ENCODE measurements at regions not wholly inside any gene's neighbourhood (a gene's known extent, or its start where the extent isn't known, plus 50 kb on each side); places are given as distances from the start of the nearest gene placed in this dataset.

DNA sequence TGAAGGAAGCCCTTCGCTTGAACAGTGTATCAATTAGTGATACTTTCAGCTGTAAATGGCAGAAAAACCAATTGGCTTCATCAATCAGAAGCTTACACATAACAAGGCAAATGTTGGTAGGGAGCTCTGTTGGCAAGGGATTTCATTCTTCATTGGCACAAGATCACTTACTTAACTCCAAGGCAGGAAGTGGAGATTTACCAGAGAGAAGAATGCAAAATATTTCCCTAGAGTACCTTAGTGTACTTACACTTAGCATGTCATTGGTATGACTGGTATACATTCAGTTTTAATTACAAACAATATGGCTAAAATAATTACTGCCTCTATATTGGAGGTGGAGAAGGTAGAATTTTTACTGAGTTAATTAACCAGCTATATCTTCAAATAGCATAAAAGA, 545.0 kb downstream of the GABRG1 start:
- TF ChIP-seq CTCF (IDR thresholded peaks at IDR 0.05; ENCODE audit: poor library complexity, severe bottlenecking), result no peak
- TF ChIP-seq MXI1 (conservative IDR thresholded peaks at IDR 0.05; ENCODE audit: poor library complexity, severe bottlenecking), result no peak
- TF ChIP-seq SMC3 (conservative IDR thresholded peaks at IDR 0.05; ENCODE audit: poor library complexity), result no peak
- TF ChIP-seq POLR2AphosphoS5 (IDR thresholded peaks at IDR 0.05), result no peak
- no peak for TF ChIP-seq TAF1 (IDR thresholded peaks at IDR 0.05; ENCODE audit: low read depth)
- no peak for TF ChIP-seq EP300 (conservative IDR thresholded peaks at IDR 0.05; ENCODE audit: poor library complexity, severe bottlenecking)
- TF ChIP-seq EZH2 (IDR thresholded peaks at IDR 0.05; ENCODE audit: borderline replicate concordance, insufficient read depth, low read length, poor library complexity, severe bottlenecking), result no peak
- TF ChIP-seq RAD21 (conservative IDR thresholded peaks at IDR 0.05), result no peak
- no peak for TF ChIP-seq REST (IDR thresholded peaks at IDR 0.05; ENCODE audit: borderline replicate concordance)
- no peaks in the 10 kb centered on the region for H3K79me2 ChIP-seq (replicated peaks; ENCODE audit: insufficient read depth, low read length)

DNA sequence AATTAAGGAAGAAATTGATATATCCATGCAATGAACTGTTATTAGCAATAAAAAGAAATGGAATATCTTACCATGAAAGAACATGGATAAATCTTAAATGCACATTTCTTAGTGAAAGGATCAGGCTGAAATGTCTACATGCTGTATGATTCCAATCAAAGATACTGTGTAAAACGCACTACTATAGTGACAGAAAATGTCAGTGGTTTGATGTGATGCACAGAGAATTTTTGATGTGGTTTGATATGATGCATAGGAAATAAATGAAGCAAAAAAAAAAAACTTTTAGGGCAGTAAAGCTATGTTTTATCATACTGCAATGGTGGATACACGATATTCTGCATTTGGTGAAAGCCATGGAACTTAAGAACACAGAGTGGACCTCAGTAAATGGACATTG, 547.6 kb downstream of the GABRG1 start:
- Histone ChIP-seq H3K4me3 (ENCODE audit: low read length) (no peak overlapping the region), H3K27ac (ENCODE audit: low read length) (no peak overlapping the region), H3K27me3 (ENCODE audit: insufficient read depth, low read depth, low read length) (no peaks in the 10 kb centered on the region), H2AFZ (ENCODE audit: low read depth, low read length) (no peak overlapping the region), H3K9me2 (ENCODE audit: insufficient read depth, low read length) (no peaks in the 10 kb centered on the region), H3K9ac (ENCODE audit: low read length) (no peak overlapping the region), H3K9me3 (ENCODE audit: low read length) (no peaks in the 10 kb centered on the region), H4K20me1 (ENCODE audit: insufficient read depth) (no peaks in the 10 kb centered on the region), H3K79me2 (replicated peaks; ENCODE audit: insufficient read depth, low read length) (no peaks in the 10 kb centered on the region), H3K36me3 (ENCODE audit: insufficient read depth, low read length) (no peaks in the 10 kb centered on the region), H3K4me2 (ENCODE audit: low read length) (no peak overlapping the region), H3F3A (ENCODE audit: insufficient read depth, low read length, poor library complexity, severe bottlenecking) (no peaks in the 10 kb centered on the region)
- TF ChIP-seq RAD21 (conservative IDR thresholded peaks at IDR 0.05) (no peak), POLR2AphosphoS5 (IDR thresholded peaks at IDR 0.05) (peak; percentile 72), MXI1 (conservative IDR thresholded peaks at IDR 0.05; ENCODE audit: poor library complexity, severe bottlenecking) (no peak), EP300 (conservative IDR thresholded peaks at IDR 0.05; ENCODE audit: poor library complexity, severe bottlenecking) (peak; percentile 88)

More for the DNA sequence above, 545.0 kb downstream of the GABRG1 start:
- Histone ChIP-seq H3F3A (ENCODE audit: insufficient read depth, low read length, poor library complexity, severe bottlenecking) (no peaks in the 10 kb centered on the region), H2AFZ (ENCODE audit: low read depth, low read length) (no peak overlapping the region), H3K4me3 (ENCODE audit: low read length) (no peak overlapping the region), H3K4me2 (ENCODE audit: low read length) (no peak overlapping the region), H3K9me3 (ENCODE audit: low read length) (no peaks in the 10 kb centered on the region), H3K27me3 (ENCODE audit: insufficient read depth, low read depth, low read length) (no peaks in the 10 kb centered on the region), H3K9me2 (ENCODE audit: insufficient read depth, low read length) (no peaks in the 10 kb centered on the region), H3K9ac (ENCODE audit: low read length) (no peak overlapping the region), H3K27ac (ENCODE audit: low read length) (no peak overlapping the region), H3K36me3 (ENCODE audit: insufficient read depth, low read length) (no peaks in the 10 kb centered on the region), H4K20me1 (ENCODE audit: insufficient read depth) (no peaks in the 10 kb centered on the region)

DNA sequence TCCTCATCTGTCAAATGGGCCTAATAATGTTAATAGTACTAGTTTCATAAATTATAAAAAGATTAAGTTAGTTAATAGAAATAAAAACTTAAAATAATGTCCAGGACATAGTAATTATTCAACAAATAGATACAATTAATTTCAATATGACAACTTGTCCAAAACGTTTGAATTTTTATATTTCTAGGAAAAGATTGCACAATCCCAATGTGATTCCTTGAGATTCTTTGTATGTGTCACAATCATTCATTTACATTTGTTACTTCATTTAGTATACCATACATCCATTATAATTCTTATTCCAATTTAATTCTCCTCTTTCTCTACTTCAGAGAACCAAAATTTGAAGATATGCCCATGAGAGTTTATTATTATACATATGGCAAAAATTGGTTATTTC, 554.2 kb downstream of the GABRG1 start:
- no peaks in the 10 kb centered on the region for H3K36me3 ChIP-seq (ENCODE audit: insufficient read depth, low read length)
- no peaks in the 10 kb centered on the region for H3K27me3 ChIP-seq (ENCODE audit: insufficient read depth, low read depth, low read length)
- no peak overlapping the region for H3K4me3 ChIP-seq (ENCODE audit: low read length)
- no peak overlapping the region for H2AFZ ChIP-seq (ENCODE audit: low read depth, low read length)
- no peaks in the 10 kb centered on the region for H3K9me2 ChIP-seq (ENCODE audit: insufficient read depth, low read length)
- H3K79me2 ChIP-seq (replicated peaks; ENCODE audit: insufficient read depth, low read length), result no peaks in the 10 kb centered on the region
- H3F3A ChIP-seq (ENCODE audit: insufficient read depth, low read length, poor library complexity, severe bottlenecking), result no peaks in the 10 kb centered on the region
- no peak overlapping the region for H3K9ac ChIP-seq (ENCODE audit: low read length)
- no peak overlapping the region for H3K27ac ChIP-seq (ENCODE audit: low read length)
- TF ChIP-seq TAF1 (IDR thresholded peaks at IDR 0.05; ENCODE audit: low read depth) (no peak), EZH2 (IDR thresholded peaks at IDR 0.05; ENCODE audit: borderline replicate concordance, insufficient read depth, low read length, poor library complexity, severe bottlenecking) (no peak), RAD21 (conservative IDR thresholded peaks at IDR 0.05) (no peak), CTCF (IDR thresholded peaks at IDR 0.05; ENCODE audit: poor library complexity, severe bottlenecking) (no peak), EP300 (conservative IDR thresholded peaks at IDR 0.05; ENCODE audit: poor library complexity, severe bottlenecking) (no peak), MXI1 (conservative IDR thresholded peaks at IDR 0.05; ENCODE audit: poor library complexity, severe bottlenecking) (no peak), POLR2AphosphoS5 (IDR thresholded peaks at IDR 0.05) (no peak), SMC3 (conservative IDR thresholded peaks at IDR 0.05; ENCODE audit: poor library complexity) (no peak), REST (IDR thresholded peaks at IDR 0.05; ENCODE audit: borderline replicate concordance) (no peak)
- no peaks in the 10 kb centered on the region for H3K9me3 ChIP-seq (ENCODE audit: low read length)
- no peak overlapping the region for H3K4me2 ChIP-seq (ENCODE audit: low read length)
- no peaks in the 10 kb centered on the region for H4K20me1 ChIP-seq (ENCODE audit: insufficient read depth)
